Aorta (tissue), 5 donors: ENCODE measurements at regions not wholly inside any gene's neighbourhood (a gene's known extent, or its start where the extent isn't known, plus 50 kb on each side); places are given as distances from the start of the nearest gene placed in this dataset.

Experiments
- ATAC-seq: fragments of 200-7000 bp; cut with Tn5 transposase; one replicate; pipeline ENCODE4 v1.9.1; 2022; ENCODE audit warnings: moderate library complexity; ENCODE audit not compliant: low FRiP score
- DNase-seq, 2 donors: peaks; one replicate each; pipeline ENCODE4 v3.0.0-alpha.2; 2020
- H3K27ac ChIP-seq, 2 donors: one replicate each; pipeline ENCODE4 v1.5.1; 2013; ENCODE audit warnings: low read length in 2 of 2, mild to moderate bottlenecking in 2 of 2, moderate library complexity in 2 of 2, control low read depth in 1 of 2, inconsistent platforms in 1 of 2, low read depth in 1 of 2
- H3K27me3 ChIP-seq, 2 donors: one replicate each; pipeline ENCODE4 v1.6.1; 2013; ENCODE audit warnings: control low read depth in 1 of 2, low read length in 1 of 2, mild to moderate bottlenecking in 1 of 2, moderate library complexity in 1 of 2; ENCODE audit not compliant: insufficient read depth in 2 of 2, control insufficient read depth in 1 of 2
- H3K36me3 ChIP-seq, 2 donors: one replicate each; pipeline ENCODE4 v1.6.1; 2013; ENCODE audit warnings: control low read depth in 1 of 2, low read length in 1 of 2, mild to moderate bottlenecking in 1 of 2; ENCODE audit not compliant: insufficient read depth in 2 of 2, control insufficient read depth in 1 of 2
- H3K4me1 ChIP-seq, 2 donors: one replicate each; pipeline ENCODE4 v1.6.1; 2013; ENCODE audit warnings: low read length in 2 of 2, control low read depth in 1 of 2, mild to moderate bottlenecking in 1 of 2, moderate library complexity in 1 of 2; ENCODE audit not compliant: insufficient read depth in 2 of 2, control insufficient read depth in 1 of 2
- H3K4me3 ChIP-seq, 2 donors: one replicate each; pipeline ENCODE4 v1.5.1; 2013; ENCODE audit warnings: low read length in 2 of 2, control low read depth in 1 of 2, mild to moderate bottlenecking in 1 of 2
- H3K9me3 ChIP-seq: one replicate; pipeline ENCODE4 v1.6.1; 2013; ENCODE audit warnings: mild to moderate bottlenecking, low read length; ENCODE audit not compliant: control insufficient read depth
- WGBS, 2 donors: extraction: QIAGEN DNeasy Blood & Tissue Kit; methylation state at CpG; one replicate each; pipeline ENCODE4 v1.1.7; 2013; 5-methylcytosine and 5-hydroxymethylcytosine counted together
- intact Hi-C, 2 donors: fragments of 100-400 bp; cut with DNase I; formaldehyde crosslinking; loops; one replicate each; pipeline versions ENCODE4 v1.14.2 to v1.15.0; 2022
- donor health status: healthy with polysubstance abuse.
- donor health status: Bipolar disorder and iron deficiency.
- donor health status: DM: no; HTN: no; CAD: no.
- donor health status: DM: no; HTN: no; CAD: no.
- donor health status: DM: yes; HTN: yes; CAD: no.

GRCh38 chr2:20511130-20511529 lies 64.3 kb downstream of the RHOB start:
- WGBS, 2 donors: 95 to 96% methylated on average over 5 of the region's 5 CpGs
- Histone ChIP-seq H3K4me3 (no peak overlapping the region), H3K27ac (no peak overlapping the region), H3K36me3 (no peaks in the 10 kb centered on the region), H3K4me1 (no peaks in the 10 kb centered on the region), H3K27me3 (no peaks in the 10 kb centered on the region), H3K9me3 (no peaks in the 10 kb centered on the region)
- ATAC-seq (no peak), DNase-seq (no peak)
- intact Hi-C loops: loop anchor here in 1 of 2 donors (10.0 kb wide), 1 partner anchor 104 kb away; no protein-coding TSS in a partner anchor

DNA sequence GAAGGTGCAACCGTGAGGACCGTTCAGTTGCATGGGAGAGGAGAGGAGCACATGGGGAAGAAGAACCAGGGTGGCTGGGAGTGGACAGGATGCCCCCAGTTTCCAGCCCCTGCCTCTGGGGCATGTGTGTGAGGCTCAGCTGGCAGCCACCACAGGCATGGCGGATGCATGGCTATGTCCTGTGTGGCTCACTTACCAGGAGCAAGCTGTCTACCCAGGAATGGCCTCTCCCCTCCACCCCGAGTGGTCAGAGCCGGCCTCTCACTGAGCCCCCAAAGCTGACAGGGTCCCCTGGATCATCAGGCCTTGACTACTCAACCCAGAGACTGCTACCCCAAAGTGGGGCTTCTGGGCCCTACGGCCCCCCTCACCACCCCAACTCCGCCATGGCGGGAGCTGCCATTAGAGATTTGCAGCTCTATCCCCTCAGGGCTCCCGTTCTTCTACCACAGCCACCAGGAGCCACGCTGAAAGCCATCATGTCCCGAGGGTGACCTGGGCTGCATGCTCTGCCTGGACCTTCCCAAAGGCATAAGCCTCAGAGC lies 65.3 kb downstream of the RHOB start:
- intact Hi-C loops: loop anchor here in 1 of 2 donors (10.0 kb wide), 1 partner anchor 103 kb away; no protein-coding TSS in a partner anchor
- DNase-seq: no peak
- 98% methylated on average over 10 to 11 of the region's 11 CpGs for WGBS, 2 donors

GRCh38 chr2:20513946-20514345 lies 67.1 kb downstream of the RHOB start:
- Histone ChIP-seq H3K9me3 (no peaks in the 10 kb centered on the region), H3K27ac (no peak overlapping the region), H3K36me3 (no peaks in the 10 kb centered on the region), H3K4me3 (no peak overlapping the region), H3K27me3 (no peaks in the 10 kb centered on the region), H3K4me1 (no peaks in the 10 kb centered on the region)
- DNase-seq (no peak), ATAC-seq (no peak)
- 97 to 99% methylated on average over 6 to 7 of the region's 7 CpGs for WGBS, 2 donors
- intact Hi-C loops: loop anchor here in 1 of 2 donors (10.0 kb wide), 1 partner anchor 101 kb away; no protein-coding TSS in a partner anchor

More for the DNA sequence above, 65.3 kb downstream of the RHOB start:
- Histone ChIP-seq H3K27ac (no peak overlapping the region), H3K9me3 (no peaks in the 10 kb centered on the region), H3K36me3 (no peaks in the 10 kb centered on the region), H3K4me3 (no peak overlapping the region), H3K4me1 (no peaks in the 10 kb centered on the region), H3K27me3 (no peaks in the 10 kb centered on the region)
- no peak for ATAC-seq

- Histone ChIP-seq H3K27ac (peak overlapping the region in 1 of 2 donors; percentile 7), H3K4me3 (no peak overlapping the region), H3K9me3 (no peaks in the 10 kb centered on the region), H3K36me3 (no peaks in the 10 kb centered on the region), H3K27me3 (no peaks in the 10 kb centered on the region), H3K4me1 (no peaks in the 10 kb centered on the region)
- ATAC-seq (peak; percentile 51), DNase-seq (peak in 1 of 2 donors; percentile 81)
- WGBS, 2 donors: 56 to 69% methylated on average over 8 of the region's 8 CpGs
- intact Hi-C loops: loop anchor here in 1 of 2 donors (10.0 kb wide), 1 partner anchor 100 kb away; no protein-coding TSS in a partner anchor
Observed at GRCh38 chr2:20514596-20515269, 67.9 kb downstream of the RHOB start.

- Histone ChIP-seq H3K9me3 (no peaks in the 10 kb centered on the region), H3K4me1 (no peaks in the 10 kb centered on the region), H3K36me3 (no peaks in the 10 kb centered on the region), H3K27me3 (no peaks in the 10 kb centered on the region), H3K27ac (peak overlapping the region in 1 of 2 donors; percentile 2), H3K4me3 (no peak overlapping the region)
- intact Hi-C loops: loop anchor here in 1 of 2 donors (10.0 kb wide), 1 partner anchor 99 kb away; no protein-coding TSS in a partner anchor
- 90% methylated on average over 14 of the region's 14 CpGs for WGBS, 2 donors
- no peak for DNase-seq
- ATAC-seq: no peak
Observed at GRCh38 chr2:20515290-20516220, 68.7 kb downstream of the RHOB start.

DNA sequence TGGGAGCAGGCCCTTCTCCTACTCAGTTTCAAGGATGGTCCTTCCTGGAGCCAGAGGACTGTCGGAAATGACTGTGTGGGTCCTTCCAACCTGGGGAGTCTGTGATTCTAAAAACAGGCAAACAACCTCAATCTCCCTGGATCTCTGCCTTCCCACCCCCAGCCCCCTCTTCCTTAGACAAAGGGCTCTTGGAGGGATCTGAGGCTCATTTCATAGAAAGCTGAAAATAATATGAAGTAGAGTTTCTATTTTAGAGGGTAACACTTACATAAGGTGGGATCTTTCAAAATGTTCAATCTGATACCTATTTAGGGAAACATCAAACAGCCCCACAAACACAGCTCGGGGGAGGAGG lies 69.4 kb downstream of the RHOB start:
- Histone ChIP-seq H3K36me3 (no peaks in the 10 kb centered on the region), H3K27me3 (no peaks in the 10 kb centered on the region), H3K27ac (no peak overlapping the region), H3K9me3 (no peaks in the 10 kb centered on the region), H3K4me3 (no peak overlapping the region), H3K4me1 (no peaks in the 10 kb centered on the region)
- WGBS, 2 donors: 93 to 94% methylated on average over 2 of the region's 2 CpGs
- ATAC-seq (no peak), DNase-seq (no peak)
- intact Hi-C loops: loop anchor here in 1 of 2 donors (10.0 kb wide), 1 partner anchor 99 kb away; no protein-coding TSS in a partner anchor

DNA sequence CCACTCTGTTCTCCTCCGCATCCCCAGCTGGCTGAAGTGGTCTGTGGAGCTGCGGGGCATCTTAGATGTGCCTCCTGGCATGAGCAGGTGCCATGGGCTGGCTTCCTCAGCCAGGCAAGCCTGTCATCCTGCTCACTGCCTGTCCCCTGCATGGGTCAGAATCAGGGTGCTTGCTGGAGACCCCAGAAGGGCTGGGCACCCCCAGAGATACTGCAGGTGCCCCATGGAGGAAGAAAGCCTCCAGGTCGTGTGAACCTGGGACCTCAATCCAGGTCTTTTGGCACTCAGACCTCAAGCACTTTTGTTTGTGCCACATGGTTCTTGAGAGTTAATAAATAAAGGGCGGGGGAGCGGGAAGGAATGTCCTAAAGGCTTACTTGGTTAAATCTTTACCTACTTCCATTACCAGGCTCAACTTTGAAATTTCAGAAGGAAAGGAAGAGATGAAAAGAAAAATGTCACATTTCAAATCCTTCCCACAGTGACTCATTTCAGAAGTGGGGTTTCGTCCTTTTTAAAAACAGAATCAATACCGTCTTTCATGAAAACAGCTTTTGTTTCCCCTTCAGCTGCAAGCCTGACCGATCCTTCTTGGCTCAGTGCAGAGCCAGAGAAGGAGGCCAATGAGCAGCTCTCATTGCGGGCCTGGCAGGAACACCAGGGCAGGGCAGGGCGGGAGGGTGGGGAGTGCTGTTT lies 69.9 kb downstream of the RHOB start:
- no peaks in the 10 kb centered on the region for H3K4me1 ChIP-seq
- no peaks in the 10 kb centered on the region for H3K9me3 ChIP-seq
- WGBS, 2 donors: 43 to 46% methylated on average over 10 of the region's 10 CpGs
- no peaks in the 10 kb centered on the region for H3K27me3 ChIP-seq
- no peak overlapping the region for H3K27ac ChIP-seq
- DNase-seq (no peak), ATAC-seq (peak; percentile 56)
- no peak overlapping the region for H3K4me3 ChIP-seq
- no peaks in the 10 kb centered on the region for H3K36me3 ChIP-seq
- intact Hi-C loops: loop anchor here in 1 of 2 donors (10.0 kb wide), 1 partner anchor 98 kb away; no protein-coding TSS in a partner anchor

- no peaks in the 10 kb centered on the region for H3K27me3 ChIP-seq
- intact Hi-C loops: loop anchor here in 1 of 2 donors (10.0 kb wide), 1 partner anchor 95 kb away; no protein-coding TSS in a partner anchor
- H3K36me3 ChIP-seq: no peaks in the 10 kb centered on the region
- H3K4me1 ChIP-seq: no peaks in the 10 kb centered on the region
- 96 to 100% methylated on average over 3 of the region's 3 CpGs for WGBS, 2 donors
- no peak overlapping the region for H3K4me3 ChIP-seq
- H3K27ac ChIP-seq: no peak overlapping the region
- ATAC-seq (no peak), DNase-seq (no peak)
- no peaks in the 10 kb centered on the region for H3K9me3 ChIP-seq
Observed at GRCh38 chr2:20519309-20519708, 72.4 kb downstream of the RHOB start.
